ENCODE measurements at regions not wholly inside any gene's neighbourhood (a gene's known extent, or its start where the extent isn't known, plus 50 kb on each side); places are given as distances from the start of the nearest gene placed in this dataset.

- Histone ChIP-seq H3K79me2 (ENCODE audit: control insufficient read depth in 1 of 2, insufficient read depth in 2 of 2, low read length in 2 of 2) (no peaks in the 10 kb centered on the region), H2AK5ac (ENCODE audit: low read depth, low read length) (no peak overlapping the region), H3K79me1 (ENCODE audit: low read depth, low read length) (no peaks in the 10 kb centered on the region), H3K9me3 (ENCODE audit: insufficient read depth in 2 of 2, low read depth in 1 of 2, low read length in 1 of 2) (no peaks in the 10 kb centered on the region), H3K4me2 (ENCODE audit: insufficient read depth in 1 of 2, low read depth in 2 of 2, low read length in 2 of 2) (no peak overlapping the region), H3K23me2 (ENCODE audit: low read depth, low read length) (no peaks in the 10 kb centered on the region), H3K27me3 (replicated peaks in 1 of 4; ENCODE audit: control insufficient read depth in 3 of 4, extremely low read depth in 1 of 4, insufficient read depth in 3 of 4, low read length in 3 of 4) (no peaks in the 10 kb centered on the region), H4K91ac (replicated peaks; ENCODE audit: insufficient read length, low read length) (no peak overlapping the region), H3K14ac (ENCODE audit: insufficient read length) (no peak overlapping the region), H2AFZ (ENCODE audit: low read length) (no peak overlapping the region), H2BK5ac (ENCODE audit: low read depth, low read length) (no peak overlapping the region), H4K20me1 (replicated peaks in 1 of 2; ENCODE audit: control insufficient read depth in 1 of 2, insufficient read depth in 2 of 2, low read length in 2 of 2) (no peaks in the 10 kb centered on the region), H3K4me3 (ENCODE audit: extremely low read depth in 1 of 4, insufficient read depth in 2 of 4, low read depth in 3 of 4, low read length in 4 of 4) (no peak overlapping the region), H2BK12ac (ENCODE audit: low read depth, low read length) (no peak overlapping the region), H3K23ac (ENCODE audit: insufficient read length) (no peak overlapping the region), H3K4ac (replicated peaks; ENCODE audit: insufficient read length, low read depth, low read length) (no peak overlapping the region), H2BK120ac (replicated peaks; ENCODE audit: low read depth, low read length) (no peak overlapping the region), H3K9ac (replicated peaks in 1 of 4; ENCODE audit: extremely low read depth in 1 of 4, low read depth in 3 of 4, low read length in 3 of 4) (no peak overlapping the region), H2BK15ac (ENCODE audit: low read length) (no peak overlapping the region), H3K4me1 (replicated peaks in 1 of 4; ENCODE audit: control insufficient read depth in 3 of 4, insufficient read depth in 4 of 4, low read length in 3 of 4) (no peaks in the 10 kb centered on the region; a peak in 1 of 7 replicates), H3K36me3 (ENCODE audit: control insufficient read depth in 2 of 4, insufficient read depth in 4 of 4, low read length in 3 of 4) (no peaks in the 10 kb centered on the region), H2BK20ac (ENCODE audit: low read length) (no peak overlapping the region), H4K8ac (ENCODE audit: extremely low read depth, insufficient read depth, low read length) (no peak overlapping the region), H3K56ac (replicated peaks; ENCODE audit: insufficient read length, low read depth, low read length) (no peak overlapping the region), H4K5ac (ENCODE audit: insufficient read length, low read depth, low read length) (no peak overlapping the region), H3K27ac (ENCODE audit: low read depth, low read length) (no peak overlapping the region), H3K18ac (ENCODE audit: extremely low read depth, low read length) (no peak overlapping the region)
- FAIRE-seq (no peak), DNase-seq (ENCODE audit: low read depth in 1 of 2, low spot score in 2 of 2) (no peak)
- ChIA-PET POLR2A (ENCODE audit: partially characterized antibody) (no interaction called here), CTCF (ENCODE audit: partially characterized antibody) (interaction anchor here (0.6 to 1.8 kb wide), 8 partner anchors 10 to 924 kb away, joined by 3 to 5 read pairs (median 4); no protein-coding TSS in a partner anchor)
- WGBS, 2 experiments (ENCODE audit: extremely low coverage in 1 of 2, insufficient coverage in 1 of 2, insufficient read length in 1 of 2, insufficient replicate concordance in 2 of 2, low coverage in 1 of 2, low lambda C conversion rate in 2 of 2, missing lambda C conversion rate in 1 of 2): 93% methylated on average over 8 of the region's 8 CpGs; no CpG with 5 or more reads in 1 of the 2 experiments
- TF ChIP-seq USF2 (IDR thresholded peaks at IDR 0.05; ENCODE audit: low read length) (no peak), POU5F1 (IDR thresholded peaks at IDR 0.05; ENCODE audit: low read depth, low read length) (no peak), JUND (IDR thresholded peaks at IDR 0.05; ENCODE audit: low read length) (no peak), BRCA1 (IDR thresholded peaks at IDR 0.05; ENCODE audit: low read depth, low read length) (no peak), CHD2 (IDR thresholded peaks at IDR 0.05; ENCODE audit: low read length) (no peak), BACH1 (IDR thresholded peaks at IDR 0.05; ENCODE audit: low read length) (no peak)
- TF ChIP-seq, protein P1, sequence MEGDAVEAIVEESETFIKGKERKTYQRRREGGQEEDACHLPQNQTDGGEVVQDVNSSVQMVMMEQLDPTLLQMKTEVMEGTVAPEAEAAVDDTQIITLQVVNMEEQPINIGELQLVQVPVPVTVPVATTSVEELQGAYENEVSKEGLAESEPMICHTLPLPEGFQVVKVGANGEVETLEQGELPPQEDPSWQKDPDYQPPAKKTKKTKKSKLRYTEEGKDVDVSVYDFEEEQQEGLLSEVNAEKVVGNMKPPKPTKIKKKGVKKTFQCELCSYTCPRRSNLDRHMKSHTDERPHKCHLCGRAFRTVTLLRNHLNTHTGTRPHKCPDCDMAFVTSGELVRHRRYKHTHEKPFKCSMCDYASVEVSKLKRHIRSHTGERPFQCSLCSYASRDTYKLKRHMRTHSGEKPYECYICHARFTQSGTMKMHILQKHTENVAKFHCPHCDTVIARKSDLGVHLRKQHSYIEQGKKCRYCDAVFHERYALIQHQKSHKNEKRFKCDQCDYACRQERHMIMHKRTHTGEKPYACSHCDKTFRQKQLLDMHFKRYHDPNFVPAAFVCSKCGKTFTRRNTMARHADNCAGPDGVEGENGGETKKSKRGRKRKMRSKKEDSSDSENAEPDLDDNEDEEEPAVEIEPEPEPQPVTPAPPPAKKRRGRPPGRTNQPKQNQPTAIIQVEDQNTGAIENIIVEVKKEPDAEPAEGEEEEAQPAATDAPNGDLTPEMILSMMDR (IDR thresholded peaks at IDR 0.05; ENCODE audit: control extremely low read depth in 1 of 3, insufficient read depth in 1 of 3, low read depth in 1 of 3, low read length in 3 of 3): no peak
Measured at GRCh38 chr5:133905424-133905823, 63.0 kb downstream of the C5orf15 start.
